ENCODE measurements at regions not wholly inside any gene's neighbourhood (a gene's known extent, or its start where the extent isn't known, plus 50 kb on each side); places are given as distances from the start of the nearest gene placed in this dataset.

- TF ChIP-seq CTCF (IDR thresholded peaks at IDR 0.05), result no peak
- TF ChIP-seq POLR2A (IDR thresholded peaks at IDR 0.05), result no peak
Measured at GRCh38 chr13:107276936-107277335, 709.0 kb upstream of the ARGLU1 start.
